GM12878 (cell line): ENCODE measurements at regions not wholly inside any gene's neighbourhood (a gene's known extent, or its start where the extent isn't known, plus 50 kb on each side); places are given as distances from the start of the nearest gene placed in this dataset.
A peak's percentile ranks its signal among the peaks of the same experiment; 100 is the strongest.

Experiments
- ATAC-seq: fragments of 200-7000 bp; cut with Tn5 transposase; 3 replicates; pipeline ENCODE4 v1.9.1; 2020; ENCODE audit warnings: mild to moderate bottlenecking, moderate library complexity
- BruUV-seq: library from RNA; stranded (reverse); fragments of 400-500 nt; replicated peaks from 2 replicates; lab custom pipeline; 2021; lab: Mats Ljungman, UMichigan
- CTCF ChIA-PET: fragments of 300-600 bp; sonication (Branson Sonifier 250); formaldehyde crosslinking; extraction: SDS; loops from one replicate; lab custom pipeline; 2021; ENCODE audit warnings: inconsistent platforms; lab: Yijun Ruan, JAX
- POLR2A ChIA-PET: fragments of 350-600 bp; formaldehyde crosslinking; extraction: SDS; loops from one replicate; lab custom pipeline; 2021; ENCODE audit warnings: inconsistent platforms; lab: Charles Lee
- RAD21 ChIA-PET: fragments of 300-600 bp; sonication (Branson Sonifier 250); formaldehyde crosslinking; loops from one replicate; lab custom pipeline; 2023; ENCODE audit warnings: antibody characterized with exemption; ENCODE audit not compliant: unreplicated experiment; lab: Charles Lee
- SMC1A ChIA-PET: fragments of 300-600 bp; sonication (Branson Sonifier 250); formaldehyde crosslinking; loops from one replicate; lab custom pipeline; 2023; ENCODE audit not compliant: unreplicated experiment, uncharacterized antibody; lab: Charles Lee
- DNase-seq: peaks from one replicate; pipeline ENCODE4 v3.0.0-alpha.2; 2011; ENCODE audit warnings: low read depth, low spot score
- FAIRE-seq: peaks from 3 replicates; lab custom pipeline; 2011; peaks lifted over from hg19 to GRCh38; lab: Jason Lieb, UNC
- H2AFZ ChIP-seq: 2 replicates; pipeline ENCODE4 v1.6.0; 2011; ENCODE audit warnings: low read depth, low read length, control low read depth; ENCODE audit not compliant: control insufficient read depth
- H3K27ac ChIP-seq: 2 replicates; pipeline ENCODE4 v1.5.1; 2011; ENCODE audit warnings: control low read depth; ENCODE audit not compliant: control insufficient read depth, insufficient read depth
- H3K27me3 ChIP-seq, 2 experiments: replicated peaks in 1 of 2; 2 replicates each; pipeline versions ENCODE4 v1.6.0 to v1.6.1; 2011; ENCODE audit warnings: low read length in 1 of 2; ENCODE audit not compliant: control insufficient read depth in 2 of 2, insufficient read depth in 2 of 2
- H3K36me3 ChIP-seq, 2 experiments: 2 replicates each; pipeline ENCODE4 v1.5.1; 2011; ENCODE audit warnings: low read length in 1 of 2; ENCODE audit not compliant: control insufficient read depth in 2 of 2, insufficient read depth in 2 of 2
- H3K4me1 ChIP-seq: 2 replicates; pipeline ENCODE4 v1.6.1; 2011; ENCODE audit warnings: mild to moderate bottlenecking, low read length, moderate library complexity, mixed read lengths; ENCODE audit not compliant: control insufficient read depth, insufficient read depth
- H3K4me2 ChIP-seq: 2 replicates; pipeline ENCODE4 v1.6.0; 2011; ENCODE audit warnings: control low read depth; ENCODE audit not compliant: control insufficient read depth, insufficient read depth
- H3K4me3 ChIP-seq: fragments of 200-600 bp; sonication (generic); 2 replicates; pipeline ENCODE4 v1.5.1; 2016
- H3K79me2 ChIP-seq: 2 replicates; pipeline ENCODE4 v1.6.0; 2011; ENCODE audit warnings: low read length; ENCODE audit not compliant: control insufficient read depth, insufficient read depth
- H3K9ac ChIP-seq: 2 replicates; pipeline ENCODE4 v1.8.0; 2011; ENCODE audit warnings: low read length, control low read depth, mixed read lengths; ENCODE audit not compliant: control insufficient read depth, insufficient read depth
- H3K9me3 ChIP-seq: replicated peaks from 3 replicates; pipeline ENCODE4 v1.5.1; 2011; ENCODE audit warnings: mild to moderate bottlenecking, low read length; ENCODE audit not compliant: control insufficient read depth, insufficient read depth
- H4K20me1 ChIP-seq: 2 replicates; pipeline ENCODE4 v1.6.0; 2011; ENCODE audit not compliant: control insufficient read depth, insufficient read depth
- CBX3 ChIP-seq: fragments of 200-600 bp; sonication (generic); IDR thresholded peaks from 2 replicates; pipeline ENCODE4 v1.6.1; 2016; ENCODE audit warnings: low read depth, borderline replicate concordance
- EED ChIP-seq: sonication (generic); IDR thresholded peaks from 2 replicates; pipeline ENCODE4 v1.6.1; 2016; ENCODE audit warnings: antibody characterized with exemption, low read depth
- EZH2 ChIP-seq: IDR thresholded peaks from 2 replicates; pipeline ENCODE4 v1.6.1; 2012; ENCODE audit warnings: low read depth, mild to moderate bottlenecking, control low read depth, inconsistent platforms, low read length, borderline replicate concordance; ENCODE audit not compliant: control insufficient read depth
- FOXK2 ChIP-seq: fragments of 450-650 bp; IDR thresholded peaks from 2 replicates; pipeline ENCODE4 v1.6.1; 2017; ENCODE audit warnings: mild to moderate bottlenecking, moderate library complexity
- IKZF2 ChIP-seq, 2 experiments: fragments of 450-650 bp; IDR thresholded peaks; 2 replicates each; pipeline ENCODE4 v1.6.1; 2017; ENCODE audit warnings: mild to moderate bottlenecking in 2 of 2, moderate library complexity in 2 of 2
- NFIC ChIP-seq: IDR thresholded peaks from 2 replicates; pipeline ENCODE4 v1.6.1; 2012; ENCODE audit warnings: low read depth, mild to moderate bottlenecking, inconsistent platforms, low read length, moderate library complexity
- NR2F1 ChIP-seq: fragments of 450-650 bp; conservative IDR thresholded peaks from 2 replicates; pipeline ENCODE4 v1.6.1; 2017; ENCODE audit warnings: mild to moderate bottlenecking
- RUNX3 ChIP-seq: IDR thresholded peaks from 2 replicates; pipeline ENCODE4 v1.6.1; 2012; ENCODE audit warnings: low read length, inconsistent platforms
- SPI1 ChIP-seq: IDR thresholded peaks from 2 replicates; pipeline ENCODE4 v1.6.1; 2011; ENCODE audit warnings: low read depth, mild to moderate bottlenecking, low read length, moderate library complexity, borderline replicate concordance; ENCODE audit not compliant: insufficient read depth
- TCF12 ChIP-seq: IDR thresholded peaks from 2 replicates; pipeline ENCODE4 v1.6.1; 2011; ENCODE audit warnings: low read depth, mild to moderate bottlenecking, low read length
- ZNF217 ChIP-seq: fragments of 450-650 bp; IDR thresholded peaks from 2 replicates; pipeline ENCODE4 v1.6.1; 2017; ENCODE audit warnings: antibody characterized with exemption, mild to moderate bottlenecking
- ZSCAN29 ChIP-seq: fragments of 450-650 bp; IDR thresholded peaks from 2 replicates; pipeline ENCODE4 v1.6.1; 2017; ENCODE audit warnings: mild to moderate bottlenecking, moderate library complexity
- WGBS: methylation state at CpG from one replicate; pipeline ENCODE4 v1.1.6; 2016; ENCODE audit warnings: low lambda C conversion rate; ENCODE audit not compliant: insufficient replicate concordance, insufficient coverage; ENCODE audit errors: missing lambda C conversion rate; 5-methylcytosine and 5-hydroxymethylcytosine counted together
- in situ Hi-C: fragments of 300-500 bp; cut with MboI; formaldehyde crosslinking; loops from 9 replicates; pipeline ENCODE4 v1.14.3; 2018; ENCODE audit warnings: mixed read lengths
- intact Hi-C: fragments of 100-400 bp; cut with micrococcal nuclease; formaldehyde crosslinking; loops from one replicate; pipeline ENCODE4 v1.14.2; 2022; ENCODE audit not compliant: unreplicated experiment
- TF ChIP-seq, protein P1 (sequence below): fragments of 450-650 bp; formaldehyde crosslinking; IDR thresholded peaks from 2 replicates; pipeline ENCODE4 v1.4.0; 2020; ENCODE audit warnings: mild to moderate bottlenecking, moderate library complexity
- TF ChIP-seq, protein P2 (sequence below): fragments of 450-650 bp; IDR thresholded peaks from 2 replicates; pipeline ENCODE4 v1.6.1; 2017; ENCODE audit warnings: borderline replicate concordance

DNA sequence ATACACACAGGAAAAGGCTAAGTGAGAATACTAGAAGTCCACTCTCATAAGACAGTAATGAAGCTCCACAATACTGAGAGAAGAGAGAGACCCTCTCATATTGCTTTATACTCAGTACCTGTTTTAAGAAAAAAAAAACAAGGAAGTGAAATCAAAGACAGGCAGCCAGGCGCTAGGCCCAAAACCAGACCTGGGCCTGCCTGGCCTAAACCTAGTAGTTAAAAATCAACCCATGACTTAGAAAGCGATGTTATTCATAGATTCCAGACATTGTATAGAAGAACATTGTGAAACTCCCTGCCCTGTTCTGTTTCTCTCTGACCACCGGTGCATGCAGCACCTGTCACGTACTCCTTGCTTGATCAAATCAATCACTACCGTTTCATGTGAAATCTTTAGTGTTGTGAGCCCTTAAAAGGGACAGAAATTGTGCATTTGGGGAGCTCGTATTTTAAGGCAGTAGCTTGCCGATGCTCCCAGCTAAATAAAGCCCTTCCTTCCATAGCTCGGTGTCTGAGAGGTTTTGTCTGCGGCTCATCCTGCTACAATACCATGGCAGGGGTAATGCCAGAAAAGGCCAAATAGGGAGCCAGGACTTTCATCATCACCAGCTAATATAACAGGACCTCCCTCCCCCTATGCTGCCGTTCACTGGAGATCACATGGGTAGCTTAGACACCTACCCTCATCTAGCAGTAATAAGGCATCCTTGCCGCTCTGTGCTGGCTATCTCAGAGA is 1294.1 kb downstream of the NSUN3 start (continued):
- TF ChIP-seq SPI1 (peak; percentile 84), NR2F1 (no peak), FOXK2 (no peak), IKZF2 (IDR thresholded peaks at IDR 0.05) (peak; percentile 54; a peak in 2 of 4 replicates)

DNA sequence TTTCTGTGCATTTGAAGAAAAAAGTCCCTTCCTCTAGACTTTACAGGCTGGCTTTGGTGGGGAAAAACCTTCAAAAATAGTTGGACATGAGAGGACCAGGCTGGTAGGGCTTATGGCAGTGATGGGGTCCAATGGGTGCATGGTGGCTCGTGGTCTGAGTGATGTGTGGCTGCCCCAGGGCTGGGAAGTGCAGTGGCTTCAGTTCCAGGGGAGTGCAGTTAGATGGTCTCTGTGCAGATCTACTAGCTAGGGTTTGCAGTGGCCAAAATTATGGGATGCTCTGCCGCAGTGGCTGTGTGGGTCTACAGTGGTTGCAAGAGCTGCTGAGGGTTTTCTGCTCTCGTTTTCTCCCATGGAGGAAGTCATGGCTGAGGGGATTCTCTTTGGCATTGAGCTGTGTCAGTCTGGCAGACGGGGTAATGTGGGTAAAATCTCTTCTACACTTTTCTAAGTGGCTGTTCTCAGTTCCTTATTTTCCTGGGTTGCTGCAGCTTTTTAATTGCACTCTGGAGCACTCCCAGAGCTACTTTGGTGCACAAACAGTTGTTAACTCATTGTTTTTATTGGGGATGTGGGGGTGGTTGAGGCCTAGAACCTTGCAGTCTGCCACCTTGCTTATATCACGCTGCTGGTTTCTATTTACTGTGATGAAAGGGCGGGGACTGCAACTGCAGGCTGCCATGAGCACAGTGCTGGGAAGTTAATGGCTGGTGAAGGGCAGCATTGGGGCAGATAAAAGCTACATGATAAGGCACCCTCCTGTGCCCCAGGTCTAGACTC is 1324.6 kb downstream of the NSUN3 start:
- ChIA-PET SMC1A (interaction anchor here (1.1 to 3.4 kb wide), 7 partner anchors 17 to 113 kb away, joined by 3 to 23 read pairs (median 4); no protein-coding TSS in a partner anchor), RAD21 (interaction anchor here (1.0 to 3.3 kb wide), 4 partner anchors 10 to 152 kb away, joined by 3 to 22 read pairs (median 4); no protein-coding TSS in a partner anchor)
- TF ChIP-seq, protein P1, sequence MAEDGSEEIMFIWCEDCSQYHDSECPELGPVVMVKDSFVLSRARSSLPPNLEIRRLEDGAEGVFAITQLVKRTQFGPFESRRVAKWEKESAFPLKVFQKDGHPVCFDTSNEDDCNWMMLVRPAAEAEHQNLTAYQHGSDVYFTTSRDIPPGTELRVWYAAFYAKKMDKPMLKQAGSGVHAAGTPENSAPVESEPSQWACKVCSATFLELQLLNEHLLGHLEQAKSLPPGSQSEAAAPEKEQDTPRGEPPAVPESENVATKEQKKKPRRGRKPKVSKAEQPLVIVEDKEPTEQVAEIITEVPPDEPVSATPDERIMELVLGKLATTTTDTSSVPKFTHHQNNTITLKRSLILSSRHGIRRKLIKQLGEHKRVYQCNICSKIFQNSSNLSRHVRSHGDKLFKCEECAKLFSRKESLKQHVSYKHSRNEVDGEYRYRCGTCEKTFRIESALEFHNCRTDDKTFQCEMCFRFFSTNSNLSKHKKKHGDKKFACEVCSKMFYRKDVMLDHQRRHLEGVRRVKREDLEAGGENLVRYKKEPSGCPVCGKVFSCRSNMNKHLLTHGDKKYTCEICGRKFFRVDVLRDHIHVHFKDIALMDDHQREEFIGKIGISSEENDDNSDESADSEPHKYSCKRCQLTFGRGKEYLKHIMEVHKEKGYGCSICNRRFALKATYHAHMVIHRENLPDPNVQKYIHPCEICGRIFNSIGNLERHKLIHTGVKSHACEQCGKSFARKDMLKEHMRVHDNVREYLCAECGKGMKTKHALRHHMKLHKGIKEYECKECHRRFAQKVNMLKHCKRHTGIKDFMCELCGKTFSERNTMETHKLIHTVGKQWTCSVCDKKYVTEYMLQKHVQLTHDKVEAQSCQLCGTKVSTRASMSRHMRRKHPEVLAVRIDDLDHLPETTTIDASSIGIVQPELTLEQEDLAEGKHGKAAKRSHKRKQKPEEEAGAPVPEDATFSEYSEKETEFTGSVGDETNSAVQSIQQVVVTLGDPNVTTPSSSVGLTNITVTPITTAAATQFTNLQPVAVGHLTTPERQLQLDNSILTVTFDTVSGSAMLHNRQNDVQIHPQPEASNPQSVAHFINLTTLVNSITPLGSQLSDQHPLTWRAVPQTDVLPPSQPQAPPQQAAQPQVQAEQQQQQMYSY: no peak
- peak; percentile 98 for TF ChIP-seq ZNF217
- no peak for TF ChIP-seq CBX3
- peak; percentile 89 for TF ChIP-seq RUNX3
- TF ChIP-seq TCF12: 0 out of 2 replicates have a peak, but pooled peaks have one; percentile 23
- TF ChIP-seq, protein P2, sequence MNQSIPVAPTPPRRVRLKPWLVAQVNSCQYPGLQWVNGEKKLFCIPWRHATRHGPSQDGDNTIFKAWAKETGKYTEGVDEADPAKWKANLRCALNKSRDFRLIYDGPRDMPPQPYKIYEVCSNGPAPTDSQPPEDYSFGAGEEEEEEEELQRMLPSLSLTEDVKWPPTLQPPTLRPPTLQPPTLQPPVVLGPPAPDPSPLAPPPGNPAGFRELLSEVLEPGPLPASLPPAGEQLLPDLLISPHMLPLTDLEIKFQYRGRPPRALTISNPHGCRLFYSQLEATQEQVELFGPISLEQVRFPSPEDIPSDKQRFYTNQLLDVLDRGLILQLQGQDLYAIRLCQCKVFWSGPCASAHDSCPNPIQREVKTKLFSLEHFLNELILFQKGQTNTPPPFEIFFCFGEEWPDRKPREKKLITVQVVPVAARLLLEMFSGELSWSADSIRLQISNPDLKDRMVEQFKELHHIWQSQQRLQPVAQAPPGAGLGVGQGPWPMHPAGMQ: no peak
- TF ChIP-seq NFIC: peak; percentile 50
- 0 out of 2 replicates have a peak, but pooled peaks have one; percentile 62 for TF ChIP-seq ZSCAN29
- TF ChIP-seq EZH2: no peak
- TF ChIP-seq EED: peak; percentile 45; the same call in 1 of the 2 replicates

More for the DNA sequence above, 1324.6 kb downstream of the NSUN3 start:
- CTCF ChIA-PET: interaction anchor here (0.6 to 1.3 kb wide), 3 partner anchors 10 to 32 kb away, joined by 3 to 4 read pairs (median 3); no protein-coding TSS in a partner anchor
- POLR2A ChIA-PET: no interaction called here
- no peak overlapping the region for H3K4me3 ChIP-seq
- in situ Hi-C loops (no loop called here), intact Hi-C loops (loop anchor here (1.0 kb wide), 1 partner anchor 30 kb away; no protein-coding TSS in a partner anchor)
- ATAC-seq (peak; percentile 97), FAIRE-seq (peak; percentile 41), DNase-seq (peak; percentile 80)
- peaks cover 5% of the 10 kb centered on the region for H3K4me1 ChIP-seq
- H3K27ac ChIP-seq: no peak overlapping the region
- no peaks in the 10 kb centered on the region for H3K9me3 ChIP-seq
- H3K9ac ChIP-seq: no peak overlapping the region
- H3K79me2 ChIP-seq: no peaks in the 10 kb centered on the region
- no peaks in the 10 kb centered on the region for H4K20me1 ChIP-seq
- H3K27me3 ChIP-seq: no peaks in the 10 kb centered on the region
- no peak overlapping the region for H2AFZ ChIP-seq
- no TSS peak for BruUV-seq
- peak overlapping the region; percentile 15; the same call in 1 of the 2 replicates for H3K4me2 ChIP-seq
- H3K36me3 ChIP-seq: no peaks in the 10 kb centered on the region
- WGBS: 3% methylated on average over 6 of the region's 6 CpGs
